Endothelial cell of umbilical vein (primary cell): ENCODE measurements at regions not wholly inside any gene's neighbourhood (a gene's known extent, or its start where the extent isn't known, plus 50 kb on each side); places are given as distances from the start of the nearest gene placed in this dataset.

Experiments used
- EZH2 ChIP-seq: IDR thresholded peaks from 2 replicates; pipeline ENCODE4 v1.6.1; 2012; ENCODE audit warnings: borderline replicate concordance, low read depth, mild to moderate bottlenecking, moderate library complexity, low read length, inconsistent platforms; ENCODE audit not compliant: severe bottlenecking
- POLR2A ChIP-seq: IDR thresholded peaks from 2 replicates; pipeline ENCODE4 v1.6.1; 2012; ENCODE audit warnings: low read depth, mild to moderate bottlenecking, control low read depth, low read length
- POLR2AphosphoS5 ChIP-seq: IDR thresholded peaks from 2 replicates; pipeline ENCODE4 v1.6.1; 2012; ENCODE audit warnings: low read depth, mild to moderate bottlenecking, control low read depth, low read length, moderate library complexity; ENCODE audit not compliant: insufficient read depth
- TF ChIP-seq, protein P1 (sequence below), 2 donors: IDR thresholded peaks; 1 replicate in 1 of 2; 2 replicates in 1 of 2; pipeline ENCODE4 v1.5.1; 2011; ENCODE audit warnings: low read length in 2 of 2, mild to moderate bottlenecking in 2 of 2, moderate library complexity in 2 of 2, control low read depth in 1 of 2, inconsistent platforms in 1 of 2, low read depth in 1 of 2; ENCODE audit not compliant: insufficient read depth in 1 of 2; ENCODE audit errors: extremely low read depth in 1 of 2

GRCh38 chr12:74066476-74066875 lies 471.2 kb upstream of the ATXN7L3B start:
- TF ChIP-seq, protein P1, sequence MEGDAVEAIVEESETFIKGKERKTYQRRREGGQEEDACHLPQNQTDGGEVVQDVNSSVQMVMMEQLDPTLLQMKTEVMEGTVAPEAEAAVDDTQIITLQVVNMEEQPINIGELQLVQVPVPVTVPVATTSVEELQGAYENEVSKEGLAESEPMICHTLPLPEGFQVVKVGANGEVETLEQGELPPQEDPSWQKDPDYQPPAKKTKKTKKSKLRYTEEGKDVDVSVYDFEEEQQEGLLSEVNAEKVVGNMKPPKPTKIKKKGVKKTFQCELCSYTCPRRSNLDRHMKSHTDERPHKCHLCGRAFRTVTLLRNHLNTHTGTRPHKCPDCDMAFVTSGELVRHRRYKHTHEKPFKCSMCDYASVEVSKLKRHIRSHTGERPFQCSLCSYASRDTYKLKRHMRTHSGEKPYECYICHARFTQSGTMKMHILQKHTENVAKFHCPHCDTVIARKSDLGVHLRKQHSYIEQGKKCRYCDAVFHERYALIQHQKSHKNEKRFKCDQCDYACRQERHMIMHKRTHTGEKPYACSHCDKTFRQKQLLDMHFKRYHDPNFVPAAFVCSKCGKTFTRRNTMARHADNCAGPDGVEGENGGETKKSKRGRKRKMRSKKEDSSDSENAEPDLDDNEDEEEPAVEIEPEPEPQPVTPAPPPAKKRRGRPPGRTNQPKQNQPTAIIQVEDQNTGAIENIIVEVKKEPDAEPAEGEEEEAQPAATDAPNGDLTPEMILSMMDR (IDR thresholded peaks at IDR 0.05; ENCODE audit: extremely low read depth in 1 of 2, insufficient read depth in 1 of 2, low read depth in 1 of 2, low read length in 2 of 2), result no peak
- TF ChIP-seq POLR2AphosphoS5 (no peak), POLR2A (no peak), EZH2 (no peak)
